ENCODE measurements at regions not wholly inside any gene's neighbourhood (a gene's known extent, or its start where the extent isn't known, plus 50 kb on each side); places are given as distances from the start of the nearest gene placed in this dataset.

- H3K18ac ChIP-seq (ENCODE audit: low read length) = no peak overlapping the region
- H3K9ac ChIP-seq (ENCODE audit: low read length) = no peak overlapping the region
- H2BK12ac ChIP-seq (ENCODE audit: low read length) = no peak overlapping the region
- no peak overlapping the region for H2BK120ac ChIP-seq (ENCODE audit: insufficient read depth, low read length, poor library complexity)
- H4K12ac ChIP-seq (ENCODE audit: low read depth, low read length) = no peak overlapping the region
- no peaks in the 10 kb centered on the region for H3K9me3 ChIP-seq (ENCODE audit: insufficient read depth, low read depth, low read length)
- no peak overlapping the region for H3K4me3 ChIP-seq (ENCODE audit: low read depth, low read length)
- no peak overlapping the region for H3K4me2 ChIP-seq (ENCODE audit: low read length)
- H3K23ac ChIP-seq (ENCODE audit: low read length) = no peak overlapping the region
- no peaks in the 10 kb centered on the region for H3K79me1 ChIP-seq (ENCODE audit: low read length)
- no peak overlapping the region for H3K4ac ChIP-seq (ENCODE audit: low read depth, low read length)
- no peak overlapping the region for H3K14ac ChIP-seq (ENCODE audit: low read length)
- H2AFZ ChIP-seq (ENCODE audit: insufficient read depth, low read length, poor library complexity) = no peak overlapping the region
- no peak overlapping the region for H4K91ac ChIP-seq (ENCODE audit: low read depth, low read length)
- H2AK5ac ChIP-seq (ENCODE audit: low read length) = no peak overlapping the region
- no peak overlapping the region for H2BK5ac ChIP-seq (ENCODE audit: low read depth, low read length, poor library complexity)
- no peaks in the 10 kb centered on the region for H3K79me2 ChIP-seq (ENCODE audit: control insufficient read depth, insufficient read depth, low read length, poor library complexity)
- no peaks in the 10 kb centered on the region for H3K36me3 ChIP-seq (ENCODE audit: control insufficient read depth in 1 of 2, insufficient read depth in 2 of 2, low read length in 2 of 2)
- H3K27ac ChIP-seq (ENCODE audit: low read depth, low read length) = no peak overlapping the region
- no peak for DNase-seq
- no peaks in the 10 kb centered on the region for H3K27me3 ChIP-seq (ENCODE audit: insufficient read depth, low read length)
- no peaks in the 10 kb centered on the region for H3K4me1 ChIP-seq (ENCODE audit: control insufficient read depth in 1 of 2, insufficient read depth in 2 of 2, low read length in 2 of 2)
- WGBS (ENCODE audit: extremely low coverage, insufficient coverage, insufficient read length) = no CpG with 5 or more reads among the region's 2 CpGs
- no peak overlapping the region for H4K8ac ChIP-seq (ENCODE audit: low read depth, low read length)
Measured at GRCh38 chr1:221328371-221328770, 413.5 kb downstream of the DUSP10 start.

DNA sequence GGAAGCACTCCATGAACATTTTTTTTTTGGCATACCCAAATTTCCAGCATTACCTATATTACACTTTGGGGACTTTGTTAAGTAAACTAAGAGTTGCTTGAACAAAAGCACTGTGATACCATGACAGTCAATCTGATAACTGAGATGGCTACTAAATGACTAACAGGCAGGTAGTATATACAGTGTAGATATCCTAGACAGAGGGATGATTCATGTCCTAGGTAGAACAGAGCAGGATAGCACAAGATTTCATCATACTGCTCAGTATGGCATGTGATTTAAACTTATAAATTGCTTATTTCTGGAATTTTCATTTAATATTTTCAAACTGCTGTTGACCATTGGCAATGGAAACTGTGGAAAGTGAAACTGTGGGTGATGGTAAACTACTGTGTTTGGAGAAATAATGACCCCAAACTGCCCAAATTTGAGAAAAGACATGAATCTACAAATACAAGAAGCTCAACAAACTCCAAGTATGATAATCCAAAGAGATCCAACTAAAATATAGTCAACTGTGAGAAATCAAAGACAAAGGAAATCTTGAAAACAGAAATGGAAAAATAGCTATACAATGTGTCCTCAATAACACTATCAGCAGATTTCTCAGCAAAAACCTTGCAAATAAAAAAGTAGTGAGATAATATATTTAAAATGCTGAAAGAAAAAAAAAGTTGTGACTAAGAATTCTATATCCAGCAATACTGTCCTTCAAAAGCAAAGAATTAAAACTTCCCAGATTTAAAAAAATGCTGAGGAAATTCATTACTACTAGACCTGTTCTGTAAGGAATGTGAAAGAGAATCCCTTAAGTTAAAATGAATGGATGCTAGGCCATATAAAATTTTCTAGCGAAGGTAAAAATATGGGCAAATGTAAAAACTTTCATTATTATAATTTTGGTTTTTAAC, 410.4 kb downstream of the DUSP10 start:
- H3K4me2 ChIP-seq (ENCODE audit: low read length) = no peak overlapping the region
- no peaks in the 10 kb centered on the region for H3K79me2 ChIP-seq (ENCODE audit: control insufficient read depth, insufficient read depth, low read length, poor library complexity)
- no peak overlapping the region for H2AFZ ChIP-seq (ENCODE audit: insufficient read depth, low read length, poor library complexity)
- H3K18ac ChIP-seq (ENCODE audit: low read length) = no peak overlapping the region
- H4K91ac ChIP-seq (ENCODE audit: low read depth, low read length) = no peak overlapping the region
- WGBS (ENCODE audit: extremely low coverage, insufficient coverage, insufficient read length) = no CpG with 5 or more reads among the region's 1 CpG
- H3K23ac ChIP-seq (ENCODE audit: low read length) = no peak overlapping the region
- no peaks in the 10 kb centered on the region for H3K9me3 ChIP-seq (ENCODE audit: insufficient read depth, low read depth, low read length)
- no peak overlapping the region for H2BK12ac ChIP-seq (ENCODE audit: low read length)
- no peak overlapping the region for H3K4me3 ChIP-seq (ENCODE audit: low read depth, low read length)
- no peak overlapping the region for H2AK5ac ChIP-seq (ENCODE audit: low read length)
- H4K12ac ChIP-seq (ENCODE audit: low read depth, low read length) = no peak overlapping the region
- no peak overlapping the region for H3K4ac ChIP-seq (ENCODE audit: low read depth, low read length)
- H4K8ac ChIP-seq (ENCODE audit: low read depth, low read length) = no peak overlapping the region
- no peak overlapping the region for H3K14ac ChIP-seq (ENCODE audit: low read length)
- no peak overlapping the region for H2BK120ac ChIP-seq (ENCODE audit: insufficient read depth, low read length, poor library complexity)
- H3K36me3 ChIP-seq (ENCODE audit: control insufficient read depth in 1 of 2, insufficient read depth in 2 of 2, low read length in 2 of 2) = no peaks in the 10 kb centered on the region
- H3K79me1 ChIP-seq (ENCODE audit: low read length) = peaks cover 17% of the 10 kb centered on the region
- no peak overlapping the region for H3K27ac ChIP-seq (ENCODE audit: low read depth, low read length)
- no peak overlapping the region for H3K9ac ChIP-seq (ENCODE audit: low read length)
- H3K27me3 ChIP-seq (ENCODE audit: insufficient read depth, low read length) = no peaks in the 10 kb centered on the region
- H2BK5ac ChIP-seq (ENCODE audit: low read depth, low read length, poor library complexity) = no peak overlapping the region
- H3K4me1 ChIP-seq (ENCODE audit: control insufficient read depth in 1 of 2, insufficient read depth in 2 of 2, low read length in 2 of 2) = peaks cover 7 to 14% of the 10 kb centered on the region in 2 experiments
- DNase-seq = peak in 1 of 2 donors; percentile 9

DNA sequence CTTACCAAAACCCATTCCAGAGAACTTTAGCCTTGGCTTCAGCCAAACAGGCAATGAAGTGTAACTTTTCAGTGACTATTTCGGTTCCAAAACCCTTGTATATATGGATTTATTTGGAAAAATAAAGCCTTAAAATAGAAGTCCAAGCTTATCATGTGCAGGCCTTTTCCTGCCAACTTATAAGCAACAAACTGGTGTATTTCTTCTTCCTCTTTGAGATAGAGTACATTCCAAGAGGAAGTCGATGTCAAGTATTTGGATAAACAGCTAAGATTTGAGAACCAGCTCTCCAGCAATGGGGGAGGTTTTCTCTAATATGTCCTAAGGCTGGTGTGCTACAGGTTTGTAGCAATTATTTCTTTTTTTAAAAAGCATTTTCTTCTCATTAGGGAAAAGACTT, 407.8 kb downstream of the DUSP10 start:
- Histone ChIP-seq H3K79me1 (ENCODE audit: low read length) (peaks cover 20% of the 10 kb centered on the region), H2AK5ac (ENCODE audit: low read length) (no peak overlapping the region), H3K14ac (ENCODE audit: low read length) (no peak overlapping the region), H3K79me2 (ENCODE audit: control insufficient read depth, insufficient read depth, low read length, poor library complexity) (no peaks in the 10 kb centered on the region), H4K8ac (ENCODE audit: low read depth, low read length) (no peak overlapping the region), H2BK5ac (ENCODE audit: low read depth, low read length, poor library complexity) (no peak overlapping the region), H2BK12ac (ENCODE audit: low read length) (no peak overlapping the region), H3K4me2 (ENCODE audit: low read length) (no peak overlapping the region), H4K12ac (ENCODE audit: low read depth, low read length) (no peak overlapping the region), H3K27ac (ENCODE audit: low read depth, low read length) (no peak overlapping the region), H4K91ac (ENCODE audit: low read depth, low read length) (no peak overlapping the region), H3K9me3 (ENCODE audit: insufficient read depth, low read depth, low read length) (no peaks in the 10 kb centered on the region), H3K23ac (ENCODE audit: low read length) (no peak overlapping the region), H2AFZ (ENCODE audit: insufficient read depth, low read length, poor library complexity) (no peak overlapping the region), H3K4me1 (ENCODE audit: control insufficient read depth in 1 of 2, insufficient read depth in 2 of 2, low read length in 2 of 2) (peaks cover 7 to 17% of the 10 kb centered on the region in 2 experiments), H3K36me3 (ENCODE audit: control insufficient read depth in 1 of 2, insufficient read depth in 2 of 2, low read length in 2 of 2) (no peaks in the 10 kb centered on the region), H3K27me3 (ENCODE audit: insufficient read depth, low read length) (no peaks in the 10 kb centered on the region), H3K9ac (ENCODE audit: low read length) (no peak overlapping the region), H3K4me3 (ENCODE audit: low read depth, low read length) (no peak overlapping the region), H2BK120ac (ENCODE audit: insufficient read depth, low read length, poor library complexity) (no peak overlapping the region), H3K4ac (ENCODE audit: low read depth, low read length) (no peak overlapping the region), H3K18ac (ENCODE audit: low read length) (no peak overlapping the region)
- no CpG with 5 or more reads among the region's 2 CpGs for WGBS (ENCODE audit: extremely low coverage, insufficient coverage, insufficient read length)
- no peak for DNase-seq

DNA sequence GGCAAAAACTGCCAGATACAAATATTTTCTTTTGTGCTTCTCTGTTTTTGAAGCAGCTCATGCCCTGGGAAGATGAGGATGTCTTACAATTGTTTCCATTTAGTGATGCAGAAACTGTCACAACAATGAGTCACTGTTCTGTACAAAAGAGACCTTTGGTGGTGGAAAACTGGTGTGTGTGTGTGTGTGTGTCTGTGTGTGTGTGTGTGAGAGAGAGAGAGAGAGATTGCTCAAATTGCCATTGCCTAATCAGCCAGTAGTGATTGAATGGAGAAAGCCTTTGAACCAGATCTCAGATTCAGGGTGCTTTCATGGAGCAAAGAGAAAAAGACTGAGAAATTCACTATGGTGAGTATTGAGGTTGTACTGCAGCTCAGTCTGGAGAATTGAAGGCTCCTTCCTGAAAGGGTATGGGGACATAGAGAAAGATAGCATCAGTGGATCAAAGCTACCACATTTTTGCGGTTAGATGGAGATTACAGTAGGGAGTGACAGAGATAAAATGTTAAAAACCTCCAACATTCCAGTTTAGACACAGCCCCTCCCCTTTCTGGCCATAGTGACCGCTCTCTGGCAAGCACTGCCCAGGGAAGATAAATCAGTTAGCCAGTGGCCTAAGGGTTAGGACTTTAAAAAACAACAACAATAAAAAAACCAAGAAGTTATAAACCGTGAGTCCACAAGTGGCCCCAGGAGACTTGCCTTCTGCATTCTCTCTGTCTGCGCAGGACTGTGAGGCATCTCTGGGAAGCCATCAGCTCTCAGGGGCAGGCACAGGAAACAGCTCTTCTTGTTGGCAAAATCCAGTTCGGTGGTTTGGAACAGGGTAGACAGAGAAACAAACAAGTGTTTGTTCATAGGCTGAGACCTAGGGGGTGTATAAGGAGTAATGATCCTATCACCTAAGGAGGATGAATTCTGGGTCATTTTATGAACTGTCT, 406.5 kb downstream of the DUSP10 start:
- Histone ChIP-seq H3K79me1 (ENCODE audit: low read length) (peaks cover 20% of the 10 kb centered on the region), H3K27ac (ENCODE audit: low read depth, low read length) (peak overlapping the region; percentile 97), H2AK5ac (ENCODE audit: low read length) (peak overlapping the region; percentile 64), H3K4ac (ENCODE audit: low read depth, low read length) (peak overlapping the region; percentile 50), H3K79me2 (ENCODE audit: control insufficient read depth, insufficient read depth, low read length, poor library complexity) (no peaks in the 10 kb centered on the region), H4K91ac (ENCODE audit: low read depth, low read length) (peak overlapping the region; percentile 93), H3K9me3 (ENCODE audit: insufficient read depth, low read depth, low read length) (no peaks in the 10 kb centered on the region), H3K9ac (ENCODE audit: low read length) (no peak overlapping the region), H2AFZ (ENCODE audit: insufficient read depth, low read length, poor library complexity) (peak overlapping the region; percentile 81), H2BK12ac (ENCODE audit: low read length) (peak overlapping the region; percentile 81), H2BK5ac (ENCODE audit: low read depth, low read length, poor library complexity) (peak overlapping the region; percentile 97), H3K18ac (ENCODE audit: low read length) (peak overlapping the region; percentile 79), H3K23ac (ENCODE audit: low read length) (no peak overlapping the region), H3K4me2 (ENCODE audit: low read length) (peak overlapping the region; percentile 6), H3K4me3 (ENCODE audit: low read depth, low read length) (no peak overlapping the region), H2BK120ac (ENCODE audit: insufficient read depth, low read length, poor library complexity) (peak overlapping the region; percentile 95), H3K4me1 (ENCODE audit: control insufficient read depth in 1 of 2, insufficient read depth in 2 of 2, low read length in 2 of 2) (peaks cover 7 to 17% of the 10 kb centered on the region in 2 experiments), H3K36me3 (ENCODE audit: control insufficient read depth in 1 of 2, insufficient read depth in 2 of 2, low read length in 2 of 2) (no peaks in the 10 kb centered on the region), H3K14ac (ENCODE audit: low read length) (peak overlapping the region; percentile 53), H4K12ac (ENCODE audit: low read depth, low read length) (no peak overlapping the region), H3K27me3 (ENCODE audit: insufficient read depth, low read length) (no peaks in the 10 kb centered on the region), H4K8ac (ENCODE audit: low read depth, low read length) (peak overlapping the region; percentile 87)
- DNase-seq = peak in 1 of 2 donors; percentile 25
- WGBS (ENCODE audit: extremely low coverage, insufficient coverage, insufficient read length) = no CpG with 5 or more reads among the region's 5 CpGs

Data from trophoblast cell (in vitro differentiated cells and primary cell).